Astrocyte (in vitro differentiated cells and primary cell): ENCODE measurements at regions not wholly inside any gene's neighbourhood (a gene's known extent, or its start where the extent isn't known, plus 50 kb on each side); places are given as distances from the start of the nearest gene placed in this dataset.
"Not testable (repeated sequence)": the region's sequence is repeated elsewhere in the genome, so short reads cannot be mapped to it uniquely, and the experiment has no call there.

Experiments used
- CTCF ChIP-seq: IDR thresholded peaks from 2 replicates; pipeline ENCODE4 v1.5.1; 2011; ENCODE audit warnings: low read depth, mild to moderate bottlenecking, inconsistent platforms, low read length, moderate library complexity; ENCODE audit not compliant: insufficient read depth
- EZH2 ChIP-seq: IDR thresholded peaks from 2 replicates; pipeline ENCODE4 v1.6.1; 2012; ENCODE audit warnings: mild to moderate bottlenecking, low read length, inconsistent platforms; ENCODE audit not compliant: insufficient read depth

- not testable (repeated sequence) for TF ChIP-seq EZH2, CTCF
Observed at GRCh38 chr21:5975719-5976118, 4545.7 kb upstream of the TPTE start.
